GM13976 (cell line): ENCODE measurements at regions not wholly inside any gene's neighbourhood (a gene's known extent, or its start where the extent isn't known, plus 50 kb on each side); places are given as distances from the start of the nearest gene placed in this dataset.

Source experiments
- DNase-seq: peaks from one replicate; pipeline ENCODE4 v3.0.0; 2012; ENCODE audit warnings: low spot score
- in situ Hi-C: fragments of 300-500 bp; cut with MboI; formaldehyde crosslinking; loops from one replicate; pipeline ENCODE4 v1.12.0; 2022; ENCODE audit warnings: low sequenced_read_pairs, mixed read lengths, inconsistent platforms; ENCODE audit not compliant: unreplicated experiment
- TF ChIP-seq, protein P1 (sequence below): IDR thresholded peaks from 2 replicates; pipeline ENCODE4 v1.5.1; 2012; ENCODE audit warnings: borderline replicate concordance, mild to moderate bottlenecking; ENCODE audit not compliant: insufficient read depth; ENCODE audit errors: extremely low read depth, missing control alignments, control extremely low read depth

DNA sequence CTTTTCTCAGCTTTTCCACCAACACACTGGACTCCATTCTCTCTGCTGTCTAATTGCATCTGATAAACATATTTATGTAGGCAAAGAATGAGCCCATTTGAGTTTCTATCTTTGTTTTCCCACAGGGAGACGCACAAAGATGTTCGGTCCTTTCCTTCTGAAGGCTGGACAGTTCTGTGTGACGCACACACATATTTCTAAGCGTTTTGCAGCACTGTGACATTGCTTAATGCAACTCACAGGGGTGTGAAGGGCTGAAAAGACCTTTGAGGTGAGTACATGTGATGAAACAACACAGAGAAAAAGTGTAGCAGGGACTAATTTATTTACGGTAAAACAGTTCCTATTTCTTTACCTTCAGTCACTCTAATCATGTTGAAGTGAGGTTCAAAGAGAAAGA, 323.1 kb upstream of the RUNX1 start:
- TF ChIP-seq, protein P1, sequence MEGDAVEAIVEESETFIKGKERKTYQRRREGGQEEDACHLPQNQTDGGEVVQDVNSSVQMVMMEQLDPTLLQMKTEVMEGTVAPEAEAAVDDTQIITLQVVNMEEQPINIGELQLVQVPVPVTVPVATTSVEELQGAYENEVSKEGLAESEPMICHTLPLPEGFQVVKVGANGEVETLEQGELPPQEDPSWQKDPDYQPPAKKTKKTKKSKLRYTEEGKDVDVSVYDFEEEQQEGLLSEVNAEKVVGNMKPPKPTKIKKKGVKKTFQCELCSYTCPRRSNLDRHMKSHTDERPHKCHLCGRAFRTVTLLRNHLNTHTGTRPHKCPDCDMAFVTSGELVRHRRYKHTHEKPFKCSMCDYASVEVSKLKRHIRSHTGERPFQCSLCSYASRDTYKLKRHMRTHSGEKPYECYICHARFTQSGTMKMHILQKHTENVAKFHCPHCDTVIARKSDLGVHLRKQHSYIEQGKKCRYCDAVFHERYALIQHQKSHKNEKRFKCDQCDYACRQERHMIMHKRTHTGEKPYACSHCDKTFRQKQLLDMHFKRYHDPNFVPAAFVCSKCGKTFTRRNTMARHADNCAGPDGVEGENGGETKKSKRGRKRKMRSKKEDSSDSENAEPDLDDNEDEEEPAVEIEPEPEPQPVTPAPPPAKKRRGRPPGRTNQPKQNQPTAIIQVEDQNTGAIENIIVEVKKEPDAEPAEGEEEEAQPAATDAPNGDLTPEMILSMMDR: no peak
- no peak for DNase-seq
- in situ Hi-C loops: no loop called here

DNA sequence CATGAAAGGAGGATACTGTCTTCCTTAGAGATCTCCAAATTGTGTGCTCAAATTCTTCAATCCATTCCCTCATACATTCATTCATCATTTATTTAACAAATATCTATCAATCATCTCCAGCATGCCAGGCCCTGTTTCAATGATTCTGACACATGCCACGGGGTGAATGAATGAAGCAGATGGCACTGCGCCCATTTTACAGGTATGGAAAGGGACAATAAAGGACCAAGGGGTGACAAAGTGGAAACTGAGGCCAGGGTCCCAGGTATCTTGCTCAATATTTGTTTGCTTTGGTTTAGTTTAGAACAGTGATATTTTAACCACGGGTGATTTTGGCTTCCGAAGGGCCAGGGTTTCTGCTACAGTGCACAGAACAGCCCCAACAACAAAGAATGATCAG, 321.6 kb upstream of the RUNX1 start:
- in situ Hi-C loops: no loop called here
- DNase-seq: no peak
- TF ChIP-seq, protein P1: no peak

DNA sequence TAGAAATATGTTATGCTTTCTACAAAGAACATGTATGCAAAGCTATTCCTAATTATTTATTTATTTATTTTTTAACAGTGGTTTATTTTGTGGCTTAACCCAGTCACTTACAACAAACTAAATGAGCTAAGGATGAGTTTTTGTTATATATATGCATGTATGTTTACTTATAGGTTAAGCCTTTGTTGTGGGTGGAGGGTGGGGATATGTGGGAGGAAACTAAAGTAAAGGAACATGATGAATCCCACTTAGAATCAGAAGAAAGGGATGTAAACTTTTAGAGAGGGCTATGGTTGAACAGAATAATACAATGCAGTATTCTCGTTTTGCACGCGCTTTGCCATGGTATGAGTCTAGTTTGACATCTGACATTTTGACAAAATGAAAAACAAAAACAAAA, 321.0 kb upstream of the RUNX1 start:
- in situ Hi-C loops: no loop called here
- TF ChIP-seq, protein P1: no peak
- DNase-seq: no peak

DNA sequence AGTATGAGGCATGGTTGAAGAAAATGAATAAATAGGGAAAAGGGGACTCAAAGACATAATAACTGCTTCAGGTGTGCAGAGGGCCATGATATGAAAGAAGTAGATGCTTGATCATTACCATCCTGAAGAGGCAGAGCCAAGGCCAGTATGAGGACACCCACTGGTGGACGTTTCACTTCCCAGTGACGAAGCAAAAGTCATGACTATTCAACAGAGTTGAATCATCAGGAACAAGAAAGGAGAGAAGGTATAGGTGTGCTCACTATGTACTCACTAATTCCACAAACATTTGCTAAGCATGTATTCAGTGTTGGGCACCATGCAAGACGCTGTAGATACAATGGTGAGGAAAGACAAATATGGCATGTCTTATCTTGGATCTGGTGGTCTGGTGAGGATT, 319.2 kb upstream of the RUNX1 start:
- TF ChIP-seq, protein P1: no peak
- DNase-seq: no peak
- in situ Hi-C loops: no loop called here

DNA sequence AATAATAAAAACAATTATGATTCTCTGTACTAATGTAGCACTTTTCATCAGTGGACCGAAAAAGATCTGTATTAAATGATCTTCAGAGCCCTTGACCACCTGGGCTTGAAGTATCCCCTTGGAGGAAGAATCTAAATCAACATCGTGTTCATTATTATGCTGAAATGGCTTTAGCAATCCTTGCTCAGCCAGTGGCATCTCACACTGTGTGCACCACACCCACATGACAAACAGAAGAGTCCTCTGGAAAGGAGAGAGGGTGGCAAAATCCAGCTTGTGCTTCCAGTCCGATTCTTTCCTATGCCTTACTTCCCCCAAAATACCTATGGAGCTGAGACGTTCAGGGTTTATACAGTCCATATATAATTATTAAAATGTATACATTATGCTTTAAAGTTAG, 318.5 kb upstream of the RUNX1 start:
- TF ChIP-seq, protein P1: no peak
- in situ Hi-C loops: no loop called here
- DNase-seq: no peak

DNA sequence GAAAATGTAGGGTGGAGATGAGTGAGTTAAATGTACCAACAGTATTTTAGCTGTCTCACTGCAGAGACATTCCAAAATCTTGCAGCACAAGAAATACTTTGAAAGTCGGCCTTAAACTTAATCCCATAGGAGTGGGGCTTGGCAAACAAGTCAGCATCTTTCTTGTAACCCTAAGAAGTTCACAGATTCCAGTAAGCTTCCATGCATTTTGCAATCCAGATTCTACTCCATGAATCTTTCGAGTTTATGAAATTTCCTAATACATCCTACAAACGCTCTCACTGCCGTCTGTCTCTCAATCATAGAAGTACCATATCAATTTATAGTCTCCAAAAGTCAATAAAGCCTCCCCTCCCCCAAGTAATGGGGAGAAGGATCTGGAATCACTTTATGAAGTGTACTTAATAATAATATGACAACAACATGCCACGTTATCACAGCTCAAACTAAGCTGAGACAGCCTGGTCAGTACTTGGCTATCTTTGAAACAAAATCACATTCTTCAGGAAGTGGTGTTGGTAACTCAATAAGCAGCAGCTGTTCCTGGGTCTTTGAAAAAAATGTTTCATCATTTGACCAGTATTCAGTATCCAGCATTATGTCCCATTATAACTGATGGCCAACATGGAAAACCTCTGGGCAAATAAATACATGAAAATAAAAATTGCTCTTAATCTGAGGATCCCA, 317.4 kb upstream of the RUNX1 start:
- no peak for DNase-seq
- TF ChIP-seq, protein P1: no peak
- in situ Hi-C loops: no loop called here
